Dermis blood vessel endothelial cell (primary cell): ENCODE measurements at regions not wholly inside any gene's neighbourhood (a gene's known extent, or its start where the extent isn't known, plus 50 kb on each side); places are given as distances from the start of the nearest gene placed in this dataset.
"Not testable (repeated sequence)": the region's sequence is repeated elsewhere in the genome, so short reads cannot be mapped to it uniquely, and the experiment has no call there.

Source experiments
- DNase-seq: peaks from one replicate; pipeline ENCODE4 v3.0.0; 2010

GRCh38 chr16:59356144-59356543 lies 622.0 kb upstream of the GOT2 start:
- no peak for DNase-seq

- no peak for DNase-seq
These were observed 621.6 kb upstream of the GOT2 start for GRCh38 chr16:59355704-59356103.

DNA sequence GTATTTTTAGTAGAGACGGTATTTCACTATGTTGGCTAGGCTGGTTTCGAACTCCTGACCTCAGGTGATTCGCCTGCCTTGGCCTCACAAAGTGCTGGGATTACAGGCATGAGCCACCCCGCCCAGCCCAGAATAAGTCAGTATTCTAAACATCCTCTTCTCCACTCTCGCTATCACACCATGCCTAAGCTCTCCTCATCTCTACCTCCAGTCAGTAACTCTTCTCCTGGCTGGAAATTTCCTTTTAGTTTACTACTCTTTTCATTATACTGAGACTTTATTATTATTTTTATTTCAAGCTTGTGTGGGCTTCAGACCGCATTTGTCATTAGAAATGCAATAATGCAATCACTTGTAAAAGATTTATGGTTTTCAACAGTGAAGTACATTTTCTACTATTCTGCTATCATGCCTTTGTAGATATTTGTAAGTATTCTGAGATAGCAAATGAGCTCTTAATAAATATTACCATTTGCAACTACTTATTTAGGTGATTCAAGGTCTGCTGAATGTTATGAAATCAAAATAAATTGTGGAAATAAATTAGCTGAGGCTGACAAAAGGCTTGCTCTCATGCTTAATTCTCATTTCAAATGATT lies 617.3 kb upstream of the GOT2 start:
- DNase-seq: no peak

- no peak for DNase-seq
These were observed 616.6 kb upstream of the GOT2 start for GRCh38 chr16:59350670-59351069.

DNA sequence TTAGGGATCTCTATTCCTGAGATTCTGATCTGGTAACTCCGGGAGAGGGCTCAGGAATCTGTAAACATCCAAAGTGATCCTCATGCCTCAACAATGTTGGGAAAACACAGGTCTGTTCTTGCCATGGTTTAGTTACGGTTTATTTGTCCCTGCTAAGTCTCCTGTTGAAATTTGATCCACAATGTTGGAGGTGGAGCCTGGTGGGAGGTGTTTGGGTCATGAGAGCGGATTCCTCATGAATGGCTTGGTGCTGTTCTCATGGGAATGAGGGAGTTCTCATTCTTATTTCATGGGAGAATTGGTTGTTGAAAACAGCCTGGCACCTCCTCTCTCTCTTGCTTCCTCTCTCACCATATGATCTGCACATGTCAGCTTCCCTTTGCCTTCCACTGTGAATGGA lies 608.6 kb upstream of the GOT2 start:
- DNase-seq: no peak

GRCh38 chr16:59341368-59341767 lies 607.3 kb upstream of the GOT2 start:
- no peak for DNase-seq

DNA sequence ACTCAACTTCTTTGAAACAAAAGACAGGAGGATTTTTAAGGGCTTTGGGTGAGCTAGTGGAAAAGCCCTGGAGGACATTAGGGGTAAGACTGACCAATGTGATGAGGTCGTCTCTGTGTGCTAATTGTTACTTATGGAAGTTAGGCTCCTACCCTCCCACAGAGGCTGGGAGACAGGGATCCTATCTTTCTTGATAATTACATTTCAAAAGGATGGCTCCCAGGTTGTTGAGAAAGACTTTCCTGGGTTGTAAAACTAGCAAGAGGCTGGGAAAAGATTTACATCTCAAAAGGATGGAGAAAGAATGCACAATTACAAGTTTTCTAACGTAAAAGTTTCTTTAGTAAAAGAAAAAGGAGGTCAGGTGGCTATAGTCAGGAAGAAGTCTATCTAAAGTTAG lies 605.8 kb upstream of the GOT2 start:
- no peak for DNase-seq

- no peak for DNase-seq
These were observed 602.1 kb upstream of the GOT2 start for GRCh38 chr16:59336136-59336695.

GRCh38 chr16:59331708-59332107 lies 597.6 kb upstream of the GOT2 start:
- not testable (repeated sequence) for DNase-seq

DNA sequence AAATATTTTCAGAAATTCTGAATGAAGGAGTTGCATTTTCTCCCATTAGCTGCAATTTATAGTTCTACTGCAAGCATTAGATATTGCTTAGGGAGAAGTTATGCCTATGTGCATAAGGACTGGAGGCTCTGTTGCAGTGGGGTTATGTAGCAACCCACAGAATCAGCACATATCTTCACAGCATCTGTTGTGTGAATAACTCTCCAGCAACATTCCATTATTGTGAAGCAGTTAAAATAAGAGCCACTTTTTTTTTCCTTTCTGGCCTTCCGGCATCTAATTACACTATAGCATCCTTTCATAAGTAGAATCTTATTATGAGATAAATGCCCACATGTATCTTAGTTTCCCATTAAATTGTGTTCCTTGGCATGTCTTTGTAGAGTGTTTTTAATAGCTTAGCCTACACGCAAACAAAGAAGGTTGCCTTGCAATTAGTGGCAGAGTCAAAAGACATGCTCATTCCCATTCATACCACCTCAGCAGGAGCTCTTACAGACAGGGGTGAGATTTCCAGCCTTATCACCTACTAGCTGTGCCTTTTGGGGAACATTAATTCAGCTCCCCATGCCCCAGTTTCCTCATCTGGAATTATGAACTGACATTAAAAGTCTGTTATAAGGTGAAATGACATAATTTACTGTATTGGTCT lies 596.0 kb upstream of the GOT2 start:
- DNase-seq: no peak

- no peak for DNase-seq
These were observed 594.8 kb upstream of the GOT2 start for GRCh38 chr16:59328961-59329360.

GRCh38 chr16:59327894-59328293 lies 593.8 kb upstream of the GOT2 start:
- DNase-seq: no peak

- no peak for DNase-seq
These were observed 592.8 kb upstream of the GOT2 start for GRCh38 chr16:59326955-59327354.

GRCh38 chr16:59324462-59324861 lies 590.3 kb upstream of the GOT2 start:
- DNase-seq: no peak

- DNase-seq: no peak
These were observed 586.5 kb upstream of the GOT2 start for GRCh38 chr16:59320657-59321056.

GRCh38 chr16:59319871-59320270 lies 585.8 kb upstream of the GOT2 start:
- no peak for DNase-seq

DNA sequence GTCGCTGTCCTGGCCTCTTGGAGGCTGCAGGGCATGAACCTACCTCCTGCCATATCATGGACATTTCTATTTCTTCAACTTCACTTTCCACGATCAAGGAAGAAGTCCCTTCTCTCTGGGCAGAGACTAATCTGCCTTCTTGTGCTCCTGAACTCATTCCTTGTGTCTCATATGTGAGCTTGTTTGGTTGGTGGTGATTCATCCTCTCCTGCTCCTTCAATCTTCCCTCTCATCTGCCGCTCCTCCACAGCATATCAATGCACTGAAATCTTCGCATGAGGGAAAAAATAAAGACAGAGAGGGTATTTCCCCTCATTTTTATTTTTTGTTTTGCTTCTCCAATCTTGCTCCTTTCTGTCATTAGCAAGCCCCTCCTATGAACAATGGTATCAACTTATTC lies 571.7 kb upstream of the GOT2 start:
- DNase-seq: no peak

DNA sequence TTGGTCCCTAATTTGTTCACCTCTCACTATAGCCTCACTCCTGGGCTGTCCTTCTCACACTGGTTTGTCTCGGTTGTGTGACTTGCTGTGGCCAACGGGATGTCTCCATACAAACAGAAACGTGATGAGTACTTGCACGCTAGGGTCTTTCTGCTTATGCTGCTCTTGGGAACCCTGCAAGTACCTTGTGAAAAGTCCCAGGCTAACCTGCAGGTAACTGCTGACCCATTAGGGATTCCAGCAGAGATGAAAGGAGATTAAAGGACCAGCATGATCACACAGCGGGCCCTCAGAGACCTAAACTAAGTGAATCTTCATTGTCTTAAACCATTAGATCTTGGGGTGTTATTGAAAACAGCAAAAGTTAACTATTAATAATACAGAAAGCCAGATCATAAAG lies 562.8 kb upstream of the GOT2 start:
- no peak for DNase-seq

GRCh38 chr16:59295993-59296736 lies 562.0 kb upstream of the GOT2 start:
- no peak for DNase-seq

DNA sequence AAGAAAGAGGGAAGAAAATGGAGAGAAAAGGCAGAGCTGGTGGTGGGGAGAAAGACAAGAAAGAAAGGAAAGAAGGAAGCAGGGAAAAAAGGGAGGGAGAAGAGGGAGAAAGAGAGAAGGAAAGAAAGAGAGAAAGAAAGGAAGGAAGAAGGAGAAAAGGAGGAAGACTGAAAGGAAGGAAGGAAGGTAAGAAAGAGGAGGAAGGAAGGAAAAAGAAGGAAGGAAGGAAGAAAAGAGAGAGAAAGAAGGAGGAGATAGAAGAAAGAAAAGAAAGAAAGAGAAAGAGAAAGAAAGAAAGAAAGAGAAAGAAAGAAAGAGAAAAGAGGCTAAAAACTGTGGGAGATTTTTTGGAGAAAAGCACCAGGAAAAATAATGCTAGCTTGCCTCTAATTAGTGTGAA lies 561.4 kb upstream of the GOT2 start:
- no peak for DNase-seq

DNA sequence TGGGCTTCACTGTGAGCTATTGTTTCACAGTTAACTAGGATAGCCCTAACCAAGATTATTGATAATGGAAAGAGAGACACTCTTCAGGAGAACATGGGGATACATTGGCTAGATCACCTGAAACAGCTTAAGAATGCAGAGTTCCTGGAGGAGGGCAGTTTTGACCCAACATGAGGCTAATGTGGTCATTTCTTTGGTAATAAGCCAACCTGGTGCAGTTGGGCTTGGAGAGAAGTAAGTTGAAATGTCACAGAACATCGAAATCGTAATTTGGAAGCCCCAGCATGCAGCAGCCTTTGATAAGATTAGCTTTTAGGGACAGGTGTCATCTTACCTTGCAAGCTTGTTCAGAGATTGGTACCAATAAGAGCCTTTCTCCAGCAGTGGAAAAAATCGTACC lies 556.6 kb upstream of the GOT2 start:
- DNase-seq: no peak

GRCh38 chr16:59289151-59289550 lies 555.0 kb upstream of the GOT2 start:
- no peak for DNase-seq

GRCh38 chr16:59274141-59274540 lies 540.0 kb upstream of the GOT2 start:
- no peak for DNase-seq

GRCh38 chr16:59263955-59264354 lies 529.8 kb upstream of the GOT2 start:
- DNase-seq: no peak
